SK-N-SH (cell line): ENCODE measurements at regions not wholly inside any gene's neighbourhood (a gene's known extent, or its start where the extent isn't known, plus 50 kb on each side); places are given as distances from the start of the nearest gene placed in this dataset.
"Not testable (repeated sequence)": the region's sequence is repeated elsewhere in the genome, so short reads cannot be mapped to it uniquely, and the experiment has no call there.

Experiments
- CTCF ChIA-PET: fragments of 300-600, 350-600 bp; formaldehyde crosslinking; extraction: SDS; loops from one replicate; lab custom pipeline; 2021; lab: Yijun Ruan, JAX
- POLR2A ChIA-PET: fragments of 350-600 bp; sonication (Branson Sonifier 250); formaldehyde crosslinking; extraction: SDS; loops from one replicate; lab custom pipeline; 2020; ENCODE audit warnings: antibody characterized with exemption, inconsistent platforms; lab: Yijun Ruan, JAX
- DNase-seq: peaks from one replicate; pipeline ENCODE4 v3.0.0; 2012
- H2AFZ ChIP-seq: fragments of 200-600 bp; sonication (generic); 2 replicates; pipeline ENCODE4 v1.8.1; 2016; ENCODE audit warnings: antibody characterized with exemption, mild to moderate bottlenecking, low read depth
- H3F3A ChIP-seq: fragments of 200-600 bp; sonication (generic); replicated peaks from 2 replicates; pipeline ENCODE3; 2016; ENCODE audit warnings: antibody characterized with exemption, mild to moderate bottlenecking; ENCODE audit not compliant: insufficient read depth
- H3K27ac ChIP-seq, 2 experiments: fragments of 200-500 bp in 1 of 2; fragments of 200-600 bp in 1 of 2; sonication (Bioruptor generic) in 1 of 2; sonication (generic), shearing (Covaris generic) in 1 of 2; 2 replicates each; pipeline versions ENCODE4 v1.5.1 to v1.6.1; 2014 to 2016; ENCODE audit warnings: low read depth in 2 of 2, inconsistent platforms in 1 of 2, low read length in 1 of 2, mild to moderate bottlenecking in 1 of 2, mixed read lengths in 1 of 2
- H3K27me3 ChIP-seq: fragments of 200-600 bp; sonication (generic), shearing (Covaris generic); 2 replicates; pipeline ENCODE4 v1.6.1; 2016; ENCODE audit warnings: mixed run types; ENCODE audit not compliant: insufficient read depth
- H3K36me3 ChIP-seq, 2 experiments: fragments of 200-500 bp in 1 of 2; fragments of 200-600 bp in 1 of 2; sonication (Bioruptor generic) in 1 of 2; sonication (generic) in 1 of 2; replicated peaks in 1 of 2; 2 replicates each; pipeline versions ENCODE3 to v1.5.1; 2014 to 2016; ENCODE audit warnings: low read length in 1 of 2, mild to moderate bottlenecking in 1 of 2; ENCODE audit not compliant: insufficient read depth in 2 of 2, control insufficient read depth in 1 of 2
- H3K4me1 ChIP-seq, 2 experiments: fragments of 200-500 bp in 1 of 2; fragments of 200-600 bp in 1 of 2; sonication (Bioruptor generic) in 1 of 2; sonication (generic), shearing (Covaris generic) in 1 of 2; 2 replicates each; pipeline versions ENCODE4 v1.5.1 to v1.6.1; 2014 to 2016; ENCODE audit warnings: low read depth in 1 of 2, low read length in 1 of 2, mixed run types in 1 of 2; ENCODE audit not compliant: insufficient read depth in 2 of 2, control insufficient read depth in 1 of 2
- H3K4me2 ChIP-seq: fragments of 200-600 bp; sonication (generic), shearing (Covaris generic); 2 replicates; pipeline ENCODE4 v1.6.1; 2017; ENCODE audit warnings: mixed run types
- H3K4me3 ChIP-seq, 2 experiments: fragments of 200-500 bp in 1 of 2; fragments of 200-600 bp in 1 of 2; sonication (Bioruptor generic) in 1 of 2; sonication (generic), shearing (Covaris generic) in 1 of 2; 2 replicates each; pipeline versions ENCODE4 v1.5.1 to v1.8.1; 2014 to 2016; ENCODE audit warnings: low read depth in 2 of 2, inconsistent platforms in 1 of 2, low read length in 1 of 2, mild to moderate bottlenecking in 1 of 2, mixed read lengths in 1 of 2, moderate library complexity in 1 of 2
- H3K79me2 ChIP-seq: fragments of 200-600 bp; sonication (generic); 2 replicates; pipeline ENCODE4 v1.8.1; 2017; ENCODE audit warnings: mild to moderate bottlenecking; ENCODE audit not compliant: insufficient read depth
- H3K9ac ChIP-seq: fragments of 200-600 bp; sonication (generic); 2 replicates; pipeline ENCODE4 v1.6.1; 2017; ENCODE audit warnings: mixed run types
- H3K9me2 ChIP-seq: fragments of 200-600 bp; sonication (generic); 2 replicates; pipeline ENCODE4 v1.6.1; 2017; ENCODE audit warnings: mixed run types
- H3K9me3 ChIP-seq: fragments of 200-600 bp; sonication (generic); 2 replicates; pipeline ENCODE4 v1.6.1; 2017; ENCODE audit warnings: mixed run types, mild to moderate bottlenecking, moderate library complexity
- H4K20me1 ChIP-seq: fragments of 200-600 bp; sonication (generic); 2 replicates; pipeline ENCODE4 v1.6.1; 2017; ENCODE audit warnings: mild to moderate bottlenecking, mixed run types; ENCODE audit not compliant: insufficient read depth
- CTCF ChIP-seq: fragments of 200-600 bp; sonication (generic); IDR thresholded peaks from 2 replicates; pipeline ENCODE4 v1.6.1; 2017; ENCODE audit warnings: antibody characterized with exemption, mild to moderate bottlenecking, moderate library complexity
- ELF1 ChIP-seq: IDR thresholded peaks from 2 replicates; pipeline ENCODE4 v1.4.0; 2012
- EZH2phosphoT487 ChIP-seq: fragments of 200-600 bp; sonication (generic); IDR thresholded peaks from 2 replicates; pipeline ENCODE4 v1.6.1; 2017; ENCODE audit warnings: low read depth, mixed run types, mild to moderate bottlenecking, antibody characterized with exemption, moderate library complexity, borderline replicate concordance
- FOXJ3 ChIP-seq: sonication (generic); formaldehyde crosslinking; IDR thresholded peaks from 2 replicates; pipeline ENCODE4 v1.5.1; 2020; ENCODE audit warnings: mild to moderate bottlenecking, missing genetic modification reagents
- IRF3 ChIP-seq: fragments of 150-350 bp; IDR thresholded peaks from 2 replicates; pipeline ENCODE4 v1.6.1; 2016; ENCODE audit warnings: mild to moderate bottlenecking, low read depth, low read length
- MEF2A ChIP-seq: IDR thresholded peaks from 2 replicates; pipeline ENCODE4 v1.4.0; 2012; ENCODE audit warnings: low read depth, borderline replicate concordance
- NRF1 ChIP-seq: IDR thresholded peaks from 2 replicates; pipeline ENCODE4 v1.6.1; 2012; ENCODE audit warnings: low read depth, mild to moderate bottlenecking, low read length
- PBX3 ChIP-seq: IDR thresholded peaks from 2 replicates; pipeline ENCODE4; 2012
- REST ChIP-seq: IDR thresholded peaks from 2 replicates; pipeline ENCODE4 v1.6.1; 2012; ENCODE audit warnings: mild to moderate bottlenecking, low read depth, low read length, moderate library complexity
- RFX5 ChIP-seq: IDR thresholded peaks from 2 replicates; pipeline ENCODE4 v1.6.1; 2012; ENCODE audit warnings: mild to moderate bottlenecking, improper control_type of control experiment, low read length
- SMC3 ChIP-seq: IDR thresholded peaks from 2 replicates; pipeline ENCODE4 v1.6.1; 2012; ENCODE audit warnings: low read depth, low read length, improper control_type of control experiment
- ZBTB33 ChIP-seq: IDR thresholded peaks from 2 replicates; pipeline ENCODE4 v1.4.0; 2012; ENCODE audit warnings: low read depth, borderline replicate concordance
- WGBS: methylation state at CpG from one replicate; pipeline ENCODE4 v1.1.6; 2017; ENCODE audit warnings: low lambda C conversion rate; 5-methylcytosine and 5-hydroxymethylcytosine counted together

- TF ChIP-seq CTCF: peak; percentile 71
Observed at GRCh38 chrX:80578517-80579105, 158.4 kb downstream of the TENT5D start (continued).

GRCh38 chrX:80590992-80591391, 170.7 kb downstream of the TENT5D start:
- H3K9ac ChIP-seq, POLR2A ChIA-PET, H3K9me3 ChIP-seq, H3K4me1 ChIP-seq, DNase-seq, H3K27ac ChIP-seq, H3K36me3 ChIP-seq, H3K27me3 ChIP-seq, H3K4me3 ChIP-seq, H2AFZ ChIP-seq, H4K20me1 ChIP-seq, CTCF ChIA-PET, H3K79me2 ChIP-seq, H3F3A ChIP-seq, H3K4me2 ChIP-seq, H3K9me2 ChIP-seq: not testable (repeated sequence)
- WGBS: 50% methylated on average over 9 of the region's 30 CpGs

- H2AFZ ChIP-seq: no peak overlapping the region
- H3K4me2 ChIP-seq: no peak overlapping the region
- no peaks in the 10 kb centered on the region for H3K4me1 ChIP-seq
- H3K27ac ChIP-seq: no peak overlapping the region
- 4% methylated on average over 7 of the region's 7 CpGs for WGBS
- H3K9me2 ChIP-seq: no peaks in the 10 kb centered on the region
- no peaks in the 10 kb centered on the region for H3K27me3 ChIP-seq
- H3K9ac ChIP-seq: no peak overlapping the region
- CTCF ChIA-PET: no interaction called here
- H4K20me1 ChIP-seq: no peaks in the 10 kb centered on the region
- TF ChIP-seq REST (no peak), FOXJ3 (no peak), SMC3 (no peak), MEF2A (no peak), EZH2phosphoT487 (no peak), ELF1 (no peak), NRF1 (no peak), RFX5 (no peak), ZBTB33 (no peak), IRF3 (no peak), PBX3 (no peak)
- H3K4me3 ChIP-seq: no peak overlapping the region
- H3K9me3 ChIP-seq: no peaks in the 10 kb centered on the region
- DNase-seq: no peak
- H3F3A ChIP-seq: no peaks in the 10 kb centered on the region
- no peaks in the 10 kb centered on the region for H3K36me3 ChIP-seq
- POLR2A ChIA-PET: no interaction called here
- no peaks in the 10 kb centered on the region for H3K79me2 ChIP-seq
Observed at GRCh38 chrX:80602036-80602860, 182.0 kb downstream of the TENT5D start.
